ENCODE measurements at regions not wholly inside any gene's neighbourhood (a gene's known extent, or its start where the extent isn't known, plus 50 kb on each side); places are given as distances from the start of the nearest gene placed in this dataset.

GRCh38 chr10:70980687-70981086 is 92.3 kb upstream of the PCBD1 start:
- Mint-ChIP-seq H3K27ac (no peak overlapping the region), H3K36me3 (no peaks in the 10 kb centered on the region), H3K27me3 (peaks cover 6 to 14% of the 10 kb centered on the region in 2 donors), H3K9me3 (peaks cover 0 to 4% (median 0%) of the 10 kb centered on the region in 3 donors), H3K4me3 (no peak overlapping the region), H3K4me1 (peaks cover 12 to 16% (median 15%) of the 10 kb centered on the region in 3 donors)
- Histone ChIP-seq H3K4me3 (ENCODE audit: control insufficient read depth in 1 of 2, extremely low read depth in 1 of 2, low read length in 1 of 2) (no peak overlapping the region), H3K27me3 (replicated peaks in 1 of 2; ENCODE audit: control insufficient read depth in 2 of 2, extremely low read depth in 1 of 2, insufficient read depth in 2 of 2, low read length in 1 of 2) (peaks cover 0 to 12% of the 10 kb centered on the region in 2 experiments), H3K27ac (ENCODE audit: low read length) (no peak overlapping the region), H3K9me3 (no peaks in the 10 kb centered on the region), H3K36me3 (ENCODE audit: control insufficient read depth in 2 of 2, extremely low read depth in 1 of 2, insufficient read depth in 1 of 2, low read length in 1 of 2) (no peaks in the 10 kb centered on the region), H3K4me1 (ENCODE audit: control insufficient read depth in 1 of 2, extremely low read depth in 1 of 2, insufficient read depth in 2 of 2, low read length in 2 of 2) (peaks cover 0 to 22% of the 10 kb centered on the region in 2 experiments)
- WGBS (ENCODE audit: insufficient coverage) = no CpG with 5 or more reads among the region's 2 CpGs
- no peak for ATAC-seq (replicated peaks in 1 of 4)
- POLR2A ChIA-PET = no interaction called here
- no peak for DNase-seq
- CTCF ChIA-PET = no interaction called here

GRCh38 chr10:70981171-70981836 is 92.9 kb upstream of the PCBD1 start:
- Mint-ChIP-seq H3K27ac (peak overlapping the region in 1 of 2 donors; percentile 22), H3K4me3 (no peak overlapping the region), H3K9me3 (no peaks in the 10 kb centered on the region), H3K4me1 (peaks cover 12 to 16% (median 15%) of the 10 kb centered on the region in 3 donors), H3K36me3 (no peaks in the 10 kb centered on the region), H3K27me3 (peaks cover 2 to 12% of the 10 kb centered on the region in 2 donors)
- no peak for DNase-seq
- Histone ChIP-seq H3K27ac (ENCODE audit: low read length) (no peak overlapping the region), H3K9me3 (no peaks in the 10 kb centered on the region), H3K4me1 (ENCODE audit: control insufficient read depth in 1 of 2, extremely low read depth in 1 of 2, insufficient read depth in 2 of 2, low read length in 2 of 2) (peaks cover 0 to 28% of the 10 kb centered on the region in 2 experiments), H3K36me3 (ENCODE audit: control insufficient read depth in 2 of 2, extremely low read depth in 1 of 2, insufficient read depth in 1 of 2, low read length in 1 of 2) (no peaks in the 10 kb centered on the region), H3K4me3 (ENCODE audit: control insufficient read depth in 1 of 2, extremely low read depth in 1 of 2, low read length in 1 of 2) (no peak overlapping the region), H3K27me3 (replicated peaks in 1 of 2; ENCODE audit: control insufficient read depth in 2 of 2, extremely low read depth in 1 of 2, insufficient read depth in 2 of 2, low read length in 1 of 2) (peaks cover 0 to 11% of the 10 kb centered on the region in 2 experiments)
- no peak for ATAC-seq (replicated peaks in 1 of 4)
- WGBS (ENCODE audit: insufficient coverage) = 87% methylated on average over 5 of the region's 7 CpGs
- CTCF ChIA-PET = no interaction called here
- POLR2A ChIA-PET = no interaction called here

- H3K27ac Mint-ChIP-seq = peak overlapping the region in 1 of 2 donors; percentile 69
- ATAC-seq (replicated peaks in 1 of 4) (no peak), DNase-seq (no peak)
- H3K4me1 ChIP-seq (ENCODE audit: control insufficient read depth in 1 of 2, extremely low read depth in 1 of 2, insufficient read depth in 2 of 2, low read length in 2 of 2) = peaks cover 0 to 30% of the 10 kb centered on the region in 2 experiments
- ChIA-PET POLR2A (no interaction called here), CTCF (no interaction called here)
- peaks cover 12 to 16% (median 15%) of the 10 kb centered on the region in 3 donors for H3K4me1 Mint-ChIP-seq
- no peaks in the 10 kb centered on the region for H3K9me3 ChIP-seq
- H3K27me3 ChIP-seq (replicated peaks in 1 of 2; ENCODE audit: control insufficient read depth in 2 of 2, extremely low read depth in 1 of 2, insufficient read depth in 2 of 2, low read length in 1 of 2) = peaks cover 0 to 8% of the 10 kb centered on the region in 2 experiments
- H3K4me3 ChIP-seq (ENCODE audit: control insufficient read depth in 1 of 2, extremely low read depth in 1 of 2, low read length in 1 of 2) = no peak overlapping the region
- peaks cover 2 to 6% of the 10 kb centered on the region in 2 donors for H3K27me3 Mint-ChIP-seq
- WGBS (ENCODE audit: insufficient coverage) = 87% methylated on average over 6 of the region's 6 CpGs
- no peaks in the 10 kb centered on the region for H3K36me3 Mint-ChIP-seq
- no peaks in the 10 kb centered on the region for H3K36me3 ChIP-seq (ENCODE audit: control insufficient read depth in 2 of 2, extremely low read depth in 1 of 2, insufficient read depth in 1 of 2, low read length in 1 of 2)
- H3K4me3 Mint-ChIP-seq = peak overlapping the region in 2 of 3 donors; percentile 18 to 54
- H3K27ac ChIP-seq (ENCODE audit: low read length) = peak overlapping the region; percentile 28
- H3K9me3 Mint-ChIP-seq = no peaks in the 10 kb centered on the region
Observed at GRCh38 chr10:70981936-70982335, 93.6 kb upstream of the PCBD1 start.

GRCh38 chr10:70982443-70982842 is 94.1 kb upstream of the PCBD1 start:
- 22% methylated on average over 3 of the region's 3 CpGs for WGBS (ENCODE audit: insufficient coverage)
- H3K27ac ChIP-seq (ENCODE audit: low read length) = peak overlapping the region; percentile 28

GRCh38 chr10:70984986-70985722 is 96.8 kb upstream of the PCBD1 start:
- no peak overlapping the region for H3K4me3 ChIP-seq (ENCODE audit: control insufficient read depth in 1 of 2, extremely low read depth in 1 of 2, low read length in 1 of 2)
- no peak overlapping the region for H3K4me3 Mint-ChIP-seq
- ATAC-seq (replicated peaks in 1 of 4) = no peak
- H3K4me1 ChIP-seq (ENCODE audit: control insufficient read depth in 1 of 2, extremely low read depth in 1 of 2, insufficient read depth in 2 of 2, low read length in 2 of 2) = peaks cover 0 to 30% of the 10 kb centered on the region in 2 experiments
- H3K27me3 Mint-ChIP-seq = no peaks in the 10 kb centered on the region
- peaks cover 12 to 16% (median 15%) of the 10 kb centered on the region in 3 donors for H3K4me1 Mint-ChIP-seq
- DNase-seq = no peak
- no peaks in the 10 kb centered on the region for H3K36me3 ChIP-seq (ENCODE audit: control insufficient read depth in 2 of 2, extremely low read depth in 1 of 2, insufficient read depth in 1 of 2, low read length in 1 of 2)
- H3K9me3 Mint-ChIP-seq = no peaks in the 10 kb centered on the region
- no peaks in the 10 kb centered on the region for H3K9me3 ChIP-seq
- H3K27me3 ChIP-seq (replicated peaks in 1 of 2; ENCODE audit: control insufficient read depth in 2 of 2, extremely low read depth in 1 of 2, insufficient read depth in 2 of 2, low read length in 1 of 2) = no peaks in the 10 kb centered on the region
- no peak overlapping the region for H3K27ac Mint-ChIP-seq
- ChIA-PET POLR2A (no interaction called here), CTCF (no interaction called here)
- 74% methylated on average over 5 of the region's 8 CpGs for WGBS (ENCODE audit: insufficient coverage)
- H3K36me3 Mint-ChIP-seq = no peaks in the 10 kb centered on the region
- H3K27ac ChIP-seq (ENCODE audit: low read length) = no peak overlapping the region

More at GRCh38 chr10:70982443-70982842, 94.1 kb upstream of the PCBD1 start:
- POLR2A ChIA-PET = no interaction called here
- H3K4me1 ChIP-seq (ENCODE audit: control insufficient read depth in 1 of 2, extremely low read depth in 1 of 2, insufficient read depth in 2 of 2, low read length in 2 of 2) = peaks cover 0 to 30% of the 10 kb centered on the region in 2 experiments
- Mint-ChIP-seq H3K27ac (peak overlapping the region in 1 of 2 donors; percentile 69), H3K9me3 (no peaks in the 10 kb centered on the region), H3K36me3 (no peaks in the 10 kb centered on the region), H3K27me3 (peaks cover 2 to 5% of the 10 kb centered on the region in 2 donors), H3K4me1 (peaks cover 12 to 16% (median 15%) of the 10 kb centered on the region in 3 donors), H3K4me3 (peak overlapping the region; percentile 18 to 54 (median 31))
- H3K27me3 ChIP-seq (replicated peaks in 1 of 2; ENCODE audit: control insufficient read depth in 2 of 2, extremely low read depth in 1 of 2, insufficient read depth in 2 of 2, low read length in 1 of 2) = peaks cover 0 to 6% of the 10 kb centered on the region in 2 experiments
- DNase-seq (peak in 1 of 35 experiments; percentile 20), ATAC-seq (replicated peaks in 1 of 4) (peak in 2 of 4 experiments; percentile 33 to 39)
- H3K36me3 ChIP-seq (ENCODE audit: control insufficient read depth in 2 of 2, extremely low read depth in 1 of 2, insufficient read depth in 1 of 2, low read length in 1 of 2) = no peaks in the 10 kb centered on the region
- H3K9me3 ChIP-seq = no peaks in the 10 kb centered on the region
- no peak overlapping the region for H3K4me3 ChIP-seq (ENCODE audit: control insufficient read depth in 1 of 2, extremely low read depth in 1 of 2, low read length in 1 of 2)
- CTCF ChIA-PET = no interaction called here

GRCh38 chr10:70985824-70986622 is 97.7 kb upstream of the PCBD1 start:
- CTCF ChIA-PET = no interaction called here

More at GRCh38 chr10:70985824-70986622, 97.7 kb upstream of the PCBD1 start:
- peaks cover 12 to 16% (median 15%) of the 10 kb centered on the region in 3 donors for H3K4me1 Mint-ChIP-seq
- H3K36me3 Mint-ChIP-seq = no peaks in the 10 kb centered on the region
- H3K27me3 ChIP-seq (replicated peaks in 1 of 2; ENCODE audit: control insufficient read depth in 2 of 2, extremely low read depth in 1 of 2, insufficient read depth in 2 of 2, low read length in 1 of 2) = no peaks in the 10 kb centered on the region
- 51% methylated on average over 7 of the region's 13 CpGs for WGBS (ENCODE audit: insufficient coverage)
- ATAC-seq (replicated peaks in 1 of 4) = peak in 1 of 4 experiments; percentile 32
- no peak overlapping the region for H3K4me3 Mint-ChIP-seq
- POLR2A ChIA-PET = no interaction called here
- H3K9me3 Mint-ChIP-seq = no peaks in the 10 kb centered on the region
- H3K27ac ChIP-seq (ENCODE audit: low read length) = no peak overlapping the region
- no peaks in the 10 kb centered on the region for H3K36me3 ChIP-seq (ENCODE audit: control insufficient read depth in 2 of 2, extremely low read depth in 1 of 2, insufficient read depth in 1 of 2, low read length in 1 of 2)
- no peak overlapping the region for H3K4me3 ChIP-seq (ENCODE audit: control insufficient read depth in 1 of 2, extremely low read depth in 1 of 2, low read length in 1 of 2)
- H3K4me1 ChIP-seq (ENCODE audit: control insufficient read depth in 1 of 2, extremely low read depth in 1 of 2, insufficient read depth in 2 of 2, low read length in 2 of 2) = peaks cover 0 to 29% of the 10 kb centered on the region in 2 experiments
- no peaks in the 10 kb centered on the region for H3K9me3 ChIP-seq
- H3K27ac Mint-ChIP-seq = no peak overlapping the region
- H3K27me3 Mint-ChIP-seq = no peaks in the 10 kb centered on the region
- peak in 1 of 35 experiments; percentile 11 for DNase-seq
